Breast epithelium (tissue), 3 donors: ENCODE measurements at regions not wholly inside any gene's neighbourhood (a gene's known extent, or its start where the extent isn't known, plus 50 kb on each side); places are given as distances from the start of the nearest gene placed in this dataset.

ENCODE experiments used
- POLR2A ChIP-seq: fragments of 450-650 bp; IDR thresholded peaks from one replicate; pipeline ENCODE4 v1.6.1; 2016; ENCODE audit warnings: antibody characterized with exemption, mild to moderate bottlenecking, moderate library complexity
- TF ChIP-seq, protein P1 (sequence below), 3 donors: fragments of 450-650 bp; IDR thresholded peaks; one replicate each; pipeline ENCODE4 v1.5.1; 2016 to 2017; ENCODE audit warnings: antibody characterized with exemption in 3 of 3, mild to moderate bottlenecking in 3 of 3, moderate library complexity in 3 of 3

DNA sequence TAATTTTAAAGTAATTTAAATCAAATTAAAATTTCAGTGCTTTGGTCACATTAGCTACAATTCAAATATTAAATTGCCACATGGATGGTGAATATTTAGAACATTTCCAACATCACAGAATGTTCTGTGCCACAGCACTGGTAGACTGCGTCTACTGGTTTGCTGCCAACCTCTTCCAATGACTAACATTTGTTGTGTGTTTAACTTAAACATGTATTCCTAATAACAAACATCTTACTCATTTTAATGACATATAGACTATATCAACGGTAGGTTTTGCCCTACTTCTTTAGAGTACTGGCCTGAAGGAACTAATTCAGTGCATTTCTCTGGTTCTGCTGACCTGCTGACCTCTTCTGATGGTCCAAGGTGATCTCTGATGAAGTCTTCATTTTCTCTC is 157.6 kb downstream of the DCK start:
- no peak for TF ChIP-seq POLR2A
- TF ChIP-seq, protein P1, sequence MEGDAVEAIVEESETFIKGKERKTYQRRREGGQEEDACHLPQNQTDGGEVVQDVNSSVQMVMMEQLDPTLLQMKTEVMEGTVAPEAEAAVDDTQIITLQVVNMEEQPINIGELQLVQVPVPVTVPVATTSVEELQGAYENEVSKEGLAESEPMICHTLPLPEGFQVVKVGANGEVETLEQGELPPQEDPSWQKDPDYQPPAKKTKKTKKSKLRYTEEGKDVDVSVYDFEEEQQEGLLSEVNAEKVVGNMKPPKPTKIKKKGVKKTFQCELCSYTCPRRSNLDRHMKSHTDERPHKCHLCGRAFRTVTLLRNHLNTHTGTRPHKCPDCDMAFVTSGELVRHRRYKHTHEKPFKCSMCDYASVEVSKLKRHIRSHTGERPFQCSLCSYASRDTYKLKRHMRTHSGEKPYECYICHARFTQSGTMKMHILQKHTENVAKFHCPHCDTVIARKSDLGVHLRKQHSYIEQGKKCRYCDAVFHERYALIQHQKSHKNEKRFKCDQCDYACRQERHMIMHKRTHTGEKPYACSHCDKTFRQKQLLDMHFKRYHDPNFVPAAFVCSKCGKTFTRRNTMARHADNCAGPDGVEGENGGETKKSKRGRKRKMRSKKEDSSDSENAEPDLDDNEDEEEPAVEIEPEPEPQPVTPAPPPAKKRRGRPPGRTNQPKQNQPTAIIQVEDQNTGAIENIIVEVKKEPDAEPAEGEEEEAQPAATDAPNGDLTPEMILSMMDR (IDR thresholded peaks at IDR 0.05), result no peak
